Heart left ventricle (tissue), 13 donors: ENCODE measurements at regions not wholly inside any gene's neighbourhood (a gene's known extent, or its start where the extent isn't known, plus 50 kb on each side); places are given as distances from the start of the nearest gene placed in this dataset.

ENCODE experiments used
- POLR2A ChIP-seq, 2 donors: fragments of 450-650 bp; IDR thresholded peaks; one replicate each; pipeline ENCODE4 v1.6.1; 2017; ENCODE audit warnings: antibody characterized with exemption in 2 of 2, mild to moderate bottlenecking in 2 of 2, moderate library complexity in 2 of 2
- TF ChIP-seq, protein P1 (sequence below), 12 donors: fragments of 200-600 bp; sonication (generic) in 4 of 12; IDR thresholded peaks; one replicate each; pipeline versions ENCODE4 v1.5.0 to v1.8.0; 2018 to 2022; ENCODE audit warnings: antibody characterized with exemption in 12 of 12, mild to moderate bottlenecking in 5 of 12
- donor health status: ischemic (EF 13 %, LVEDD 7.1; RV severe dilation, severe dysfunction).
- donor health status: DM: no; HTN: yes; CAD: no.
- donor health status: DM: no; HTN: no; CAD: no.
- donor health status: ischemic (EF 25% LVEDD 6.9; RV normal size, moderate dysfunction).
- donor health status: ischemic (EF 25% LVEDD 5.7; RV mildly dilated, moderate dysfunction).
- donor health status: ischemic (EF 35%, LVEDD 5.7; RV mildly dilated, moderate dysfunction).
- donor health status: nonischemic (EF 11% LVEDD 7.7; RV severe dilation, severe dysfunction).
- donor health status: DM: yes; HTN: yes; CAD: no.
- donor health status: PGD.
- donor health status: ischemic (EF 29% LVEDD 5.4; RV normal size, mild dysfunction).
- donor health status: nonischemic (EF 23%, LVEDD 6.1; RV moderate dilation, normal function).

GRCh38 chr16:47851146-47851545, 304.6 kb downstream of the ABCC12 start:
- TF ChIP-seq, protein P1, sequence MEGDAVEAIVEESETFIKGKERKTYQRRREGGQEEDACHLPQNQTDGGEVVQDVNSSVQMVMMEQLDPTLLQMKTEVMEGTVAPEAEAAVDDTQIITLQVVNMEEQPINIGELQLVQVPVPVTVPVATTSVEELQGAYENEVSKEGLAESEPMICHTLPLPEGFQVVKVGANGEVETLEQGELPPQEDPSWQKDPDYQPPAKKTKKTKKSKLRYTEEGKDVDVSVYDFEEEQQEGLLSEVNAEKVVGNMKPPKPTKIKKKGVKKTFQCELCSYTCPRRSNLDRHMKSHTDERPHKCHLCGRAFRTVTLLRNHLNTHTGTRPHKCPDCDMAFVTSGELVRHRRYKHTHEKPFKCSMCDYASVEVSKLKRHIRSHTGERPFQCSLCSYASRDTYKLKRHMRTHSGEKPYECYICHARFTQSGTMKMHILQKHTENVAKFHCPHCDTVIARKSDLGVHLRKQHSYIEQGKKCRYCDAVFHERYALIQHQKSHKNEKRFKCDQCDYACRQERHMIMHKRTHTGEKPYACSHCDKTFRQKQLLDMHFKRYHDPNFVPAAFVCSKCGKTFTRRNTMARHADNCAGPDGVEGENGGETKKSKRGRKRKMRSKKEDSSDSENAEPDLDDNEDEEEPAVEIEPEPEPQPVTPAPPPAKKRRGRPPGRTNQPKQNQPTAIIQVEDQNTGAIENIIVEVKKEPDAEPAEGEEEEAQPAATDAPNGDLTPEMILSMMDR (IDR thresholded peaks at IDR 0.05): no peak
- no peak for TF ChIP-seq POLR2A (IDR thresholded peaks at IDR 0.05)
